D341Med (cell line): ENCODE measurements at regions not wholly inside any gene's neighbourhood (a gene's known extent, or its start where the extent isn't known, plus 50 kb on each side); places are given as distances from the start of the nearest gene placed in this dataset.
A peak's percentile ranks its signal among the peaks of the same experiment; 100 is the strongest.

Experiments
- DNase-seq: peaks from one replicate; pipeline ENCODE4 v3.0.0; 2012; ENCODE audit warnings: low spot score

- DNase-seq: no peak
Observed at GRCh38 chr12:23185346-23185745, 560.4 kb downstream of the ETNK1 start.

- DNase-seq: no peak
Observed at GRCh38 chr12:23186950-23187349, 562.0 kb downstream of the ETNK1 start.

DNA sequence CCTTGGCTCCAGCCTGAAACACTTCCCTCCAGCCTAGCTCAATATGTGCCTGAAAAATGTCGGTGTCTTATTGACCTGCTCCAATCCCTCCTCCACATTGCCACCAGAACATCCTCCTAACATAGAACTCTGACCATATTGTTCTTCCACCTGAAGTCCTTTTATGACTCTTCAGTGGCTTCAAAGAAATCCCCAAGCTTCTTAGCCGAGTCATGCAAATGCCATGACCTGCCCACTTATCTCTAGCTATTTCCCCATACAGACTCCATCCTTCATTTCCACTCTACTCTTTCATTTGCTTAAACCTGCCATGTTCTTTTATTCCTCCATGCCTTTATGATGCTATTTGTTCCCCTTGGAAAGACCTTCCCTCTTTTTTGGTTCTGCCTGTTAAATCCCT is 568.6 kb downstream of the ETNK1 start:
- no peak for DNase-seq

DNA sequence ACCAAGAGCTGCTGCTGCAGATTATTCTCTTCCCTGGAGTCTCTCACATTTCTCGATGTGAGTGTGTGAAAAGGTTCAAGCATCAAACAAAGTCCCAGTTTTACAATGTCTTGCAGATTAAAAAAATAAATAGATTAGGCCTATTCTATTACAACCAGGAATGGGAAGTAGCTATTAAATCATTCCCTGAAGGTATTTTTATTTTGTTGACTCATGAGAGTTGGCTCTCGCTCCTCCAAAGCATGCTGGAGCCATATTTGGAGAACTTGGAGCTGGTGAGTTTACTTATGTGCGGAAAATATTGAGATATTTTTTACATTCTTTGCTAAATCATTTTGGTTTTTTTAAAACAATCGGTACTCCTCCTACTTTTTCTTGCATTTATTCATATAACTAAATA is 572.3 kb downstream of the ETNK1 start:
- no peak for DNase-seq

DNA sequence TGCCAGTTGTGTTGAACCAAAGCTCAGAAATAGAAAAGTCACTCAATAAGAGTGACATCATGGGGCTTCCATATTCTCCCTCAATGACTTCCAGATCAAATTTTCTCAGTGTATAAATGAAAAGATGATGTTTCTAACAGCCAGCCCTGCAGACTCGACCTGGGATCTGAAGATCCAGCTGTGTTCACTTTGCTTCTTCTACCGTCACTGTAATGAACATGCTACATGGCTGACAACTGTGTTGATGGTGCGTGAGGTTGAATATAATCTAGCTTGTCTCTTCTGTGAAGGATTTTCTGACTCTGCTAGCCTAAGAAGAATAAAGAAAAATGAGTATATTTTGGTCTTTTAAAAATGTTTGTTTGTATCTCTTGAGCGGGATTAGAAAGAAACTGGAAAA is 577.8 kb downstream of the ETNK1 start:
- no peak for DNase-seq

- peak; percentile 63 for DNase-seq
Observed at GRCh38 chr12:23204933-23205778, 580.2 kb downstream of the ETNK1 start.

DNA sequence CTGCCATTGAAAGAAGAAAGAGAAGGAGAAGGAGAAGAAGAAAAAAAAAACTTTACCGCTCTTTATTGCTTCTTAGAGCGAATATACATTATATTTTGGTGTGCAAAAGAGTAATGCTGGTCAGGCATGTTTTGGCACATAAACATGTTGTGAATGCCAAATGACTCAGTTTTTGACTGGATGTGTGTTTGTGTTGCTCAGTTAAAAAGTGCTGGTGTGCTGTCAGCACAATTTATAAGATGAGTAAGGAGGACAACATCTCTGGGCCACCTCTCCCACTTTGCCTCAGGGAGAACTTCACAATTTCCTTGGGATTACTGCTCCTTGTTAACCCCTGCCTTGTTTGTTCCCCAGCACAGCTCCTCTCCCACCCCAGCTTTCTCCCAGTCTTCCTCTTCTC is 584.8 kb downstream of the ETNK1 start:
- DNase-seq: no peak

DNA sequence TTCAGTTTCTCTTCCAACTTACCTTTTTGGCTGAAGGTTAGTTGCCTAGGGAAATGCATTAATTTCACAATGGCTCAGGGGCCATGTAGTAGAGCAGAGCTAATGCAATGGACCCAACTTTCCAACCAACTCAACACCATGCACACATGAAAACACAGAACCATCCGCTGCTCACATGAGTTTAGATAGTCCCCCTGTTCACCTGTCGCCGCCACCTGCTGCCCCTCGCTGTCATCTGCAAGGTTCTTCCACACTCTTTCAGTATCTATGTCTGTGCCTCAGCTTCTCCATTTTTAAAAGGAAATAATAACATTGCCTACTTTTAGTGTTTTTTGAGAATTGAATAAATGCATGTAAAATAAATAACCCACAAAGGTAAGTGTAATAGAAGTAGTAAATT is 585.6 kb downstream of the ETNK1 start:
- DNase-seq: no peak

DNA sequence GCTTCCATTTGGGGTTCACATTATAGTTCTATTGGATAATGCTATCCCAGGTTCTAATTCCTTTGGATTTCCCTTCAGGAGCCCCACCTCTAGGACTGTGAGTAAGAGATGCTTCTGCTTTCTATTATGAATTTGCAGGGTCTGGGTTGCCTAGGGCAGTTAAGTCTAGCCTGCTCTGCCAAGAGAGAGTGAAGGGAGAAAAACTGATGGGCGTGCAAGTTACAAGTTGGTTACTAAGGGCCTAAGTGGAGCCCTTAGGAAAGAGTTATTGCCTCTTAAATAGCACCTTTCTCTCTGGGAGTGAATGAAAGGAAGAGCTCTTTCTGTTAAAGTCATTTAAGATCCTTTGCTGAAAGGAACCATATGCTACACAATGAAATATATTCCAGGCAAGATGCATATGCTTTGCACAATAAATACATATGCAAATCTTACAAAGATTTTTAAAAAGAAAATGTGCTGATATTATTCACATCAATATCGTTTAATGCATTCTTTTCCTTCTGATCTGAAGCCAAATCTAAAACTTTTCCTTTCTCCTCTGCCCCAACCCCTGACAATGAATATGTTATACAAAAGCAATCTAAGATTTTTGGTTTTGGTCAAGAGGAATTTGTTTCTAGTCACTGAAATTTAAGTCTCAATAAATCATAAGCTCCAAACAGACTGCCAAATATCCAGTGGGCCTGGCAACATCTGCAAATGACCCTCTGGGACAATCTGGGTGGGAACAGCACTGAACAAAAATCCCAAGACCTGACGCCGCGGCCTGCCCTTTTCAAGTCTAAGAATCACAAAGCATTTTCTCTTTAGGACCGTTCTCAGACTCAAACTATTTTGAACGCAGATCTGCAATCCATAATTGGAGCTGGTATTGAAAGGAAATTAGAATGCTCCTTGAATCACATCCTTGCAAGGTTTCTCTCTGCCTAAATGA is 586.7 kb downstream of the ETNK1 start:
- no peak for DNase-seq

DNA sequence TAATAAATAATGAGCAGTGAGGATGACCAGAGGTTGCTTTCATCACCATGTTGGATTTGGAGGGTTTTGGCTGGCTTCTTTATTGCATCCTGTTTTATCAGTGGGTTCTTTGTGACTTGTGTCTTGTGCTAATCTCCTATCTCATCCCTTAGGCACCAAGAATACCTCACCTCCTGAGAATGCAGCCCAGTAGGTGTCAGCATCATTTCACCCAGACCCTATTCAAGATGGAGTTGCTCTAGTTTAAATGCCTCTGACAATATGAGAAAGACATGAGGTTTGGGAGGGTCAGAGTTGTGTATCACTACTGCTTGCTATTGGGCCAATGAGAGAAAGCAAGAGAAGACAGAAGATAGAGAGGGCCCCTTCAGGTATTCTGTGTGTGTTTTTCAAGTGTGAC is 592.2 kb downstream of the ETNK1 start:
- no peak for DNase-seq

DNA sequence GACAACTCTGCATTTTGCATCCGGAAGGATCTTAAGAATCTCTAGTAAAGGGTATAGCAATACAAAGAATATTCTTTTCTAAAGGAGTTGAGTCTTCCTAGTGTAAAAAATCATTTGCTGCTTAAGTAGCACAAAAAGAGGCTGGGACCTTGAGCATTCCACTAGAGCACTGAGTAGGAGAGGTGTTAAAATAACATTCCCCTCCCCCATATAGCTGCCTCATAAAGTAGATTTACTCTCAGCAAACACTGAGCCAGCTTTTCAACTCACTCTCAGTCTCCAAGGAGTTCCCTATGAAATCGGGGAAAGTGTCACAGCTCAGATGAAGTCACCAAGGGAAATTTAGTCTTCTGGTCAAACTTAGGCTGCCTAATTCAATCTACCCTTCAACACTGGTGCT is 592.7 kb downstream of the ETNK1 start:
- no peak for DNase-seq

GRCh38 chr12:23221066-23221465 is 596.1 kb downstream of the ETNK1 start:
- peak; percentile 53 for DNase-seq

GRCh38 chr12:23221926-23222325 is 597.0 kb downstream of the ETNK1 start:
- DNase-seq: no peak

GRCh38 chr12:23222801-23223200 is 597.8 kb downstream of the ETNK1 start:
- DNase-seq: no peak

GRCh38 chr12:23228101-23228500 is 603.1 kb downstream of the ETNK1 start:
- no peak for DNase-seq

- DNase-seq: no peak
Observed at GRCh38 chr12:23230899-23231298, 605.9 kb downstream of the ETNK1 start.

- no peak for DNase-seq
Observed at GRCh38 chr12:23236066-23236780, 611.3 kb downstream of the ETNK1 start.

- no peak for DNase-seq
Observed at GRCh38 chr12:23236811-23237210, 611.8 kb downstream of the ETNK1 start.

DNA sequence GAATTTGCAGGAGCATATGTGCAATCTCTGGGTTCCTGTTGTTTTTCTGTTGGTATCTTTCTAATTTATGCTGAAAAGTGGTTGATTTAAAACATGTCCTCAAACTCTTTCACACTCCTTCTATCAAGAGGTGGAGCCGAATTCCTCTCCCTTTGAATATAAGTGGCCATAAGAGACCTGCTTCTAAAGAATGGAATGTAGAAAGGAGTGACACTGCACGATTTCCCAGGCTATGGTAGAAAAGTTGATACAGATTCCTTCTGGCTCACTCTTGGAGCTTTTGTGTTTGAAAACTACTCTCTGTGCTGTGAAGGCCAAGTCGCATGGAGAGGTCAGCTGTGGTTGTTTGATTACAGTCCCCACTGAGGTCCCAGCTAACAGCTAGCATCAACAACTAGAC is 613.2 kb downstream of the ETNK1 start:
- DNase-seq: no peak

- DNase-seq: no peak
Observed at GRCh38 chr12:23238957-23239356, 614.0 kb downstream of the ETNK1 start.

GRCh38 chr12:23245186-23245585 is 620.2 kb downstream of the ETNK1 start:
- no peak for DNase-seq

DNA sequence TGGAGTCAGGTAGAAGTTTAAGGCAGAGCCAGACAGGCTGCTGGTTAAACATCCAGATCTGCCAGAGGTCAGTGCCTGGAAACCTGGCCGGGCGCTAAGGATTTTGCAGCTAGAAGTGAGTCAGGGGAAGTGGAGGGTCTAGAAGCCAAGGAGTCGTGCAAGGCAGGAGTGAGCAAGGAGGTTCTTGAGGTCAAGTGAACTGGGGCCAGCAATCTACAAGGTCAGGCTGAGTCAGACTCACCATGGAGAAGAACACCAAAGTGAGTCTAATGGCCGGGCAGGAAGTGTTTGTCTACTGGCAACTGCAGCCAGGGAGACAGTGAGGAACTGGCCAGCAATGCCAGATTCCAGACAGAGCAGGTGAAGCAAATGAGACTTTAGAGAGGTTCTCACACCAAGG is 628.2 kb downstream of the ETNK1 start:
- no peak for DNase-seq
